Lower lobe of right lung (tissue), 2 donors: ENCODE measurements at regions not wholly inside any gene's neighbourhood (a gene's known extent, or its start where the extent isn't known, plus 50 kb on each side); places are given as distances from the start of the nearest gene placed in this dataset.

Experiments
- ATAC-seq, 2 donors: fragments of 200-7000 bp; cut with Tn5 transposase; one replicate each; pipeline ENCODE4 v1.9.1; 2020 to 2022; ENCODE audit warnings: mild to moderate bottlenecking in 2 of 2, moderate library complexity in 2 of 2
- DNase-seq: peaks from one replicate; pipeline ENCODE4 v3.0.0-alpha.2; 2020
- H3K27ac ChIP-seq: fragments of 200-600 bp; one replicate; pipeline ENCODE4 v1.8.0; 2022
- H3K27me3 ChIP-seq: fragments of 200-600 bp; one replicate; pipeline ENCODE4 v1.8.0; 2022; ENCODE audit warnings: low read depth
- H3K36me3 ChIP-seq: fragments of 200-600 bp; one replicate; pipeline ENCODE4 v1.8.0; 2022; ENCODE audit warnings: mild to moderate bottlenecking
- H3K4me1 ChIP-seq: fragments of 200-600 bp; one replicate; pipeline ENCODE4 v1.8.0; 2022
- H3K4me3 ChIP-seq: fragments of 200-600 bp; one replicate; pipeline ENCODE4 v1.8.0; 2022; ENCODE audit warnings: mild to moderate bottlenecking
- H3K9me3 ChIP-seq: fragments of 200-600 bp; one replicate; pipeline ENCODE4 v1.8.0; 2022
- intact Hi-C: fragments of 100-400 bp; cut with DNase I; formaldehyde crosslinking; loops from one replicate; pipeline ENCODE4 v1.11.0; 2022
- TF ChIP-seq, protein P1 (sequence below): fragments of 200-600 bp; IDR thresholded peaks from one replicate; pipeline ENCODE4 v1.8.0; 2022; ENCODE audit warnings: antibody characterized with exemption, mild to moderate bottlenecking
- donor health status: DM: no; HTN: yes; CAD: no; lungs with severe emphysema.

DNA sequence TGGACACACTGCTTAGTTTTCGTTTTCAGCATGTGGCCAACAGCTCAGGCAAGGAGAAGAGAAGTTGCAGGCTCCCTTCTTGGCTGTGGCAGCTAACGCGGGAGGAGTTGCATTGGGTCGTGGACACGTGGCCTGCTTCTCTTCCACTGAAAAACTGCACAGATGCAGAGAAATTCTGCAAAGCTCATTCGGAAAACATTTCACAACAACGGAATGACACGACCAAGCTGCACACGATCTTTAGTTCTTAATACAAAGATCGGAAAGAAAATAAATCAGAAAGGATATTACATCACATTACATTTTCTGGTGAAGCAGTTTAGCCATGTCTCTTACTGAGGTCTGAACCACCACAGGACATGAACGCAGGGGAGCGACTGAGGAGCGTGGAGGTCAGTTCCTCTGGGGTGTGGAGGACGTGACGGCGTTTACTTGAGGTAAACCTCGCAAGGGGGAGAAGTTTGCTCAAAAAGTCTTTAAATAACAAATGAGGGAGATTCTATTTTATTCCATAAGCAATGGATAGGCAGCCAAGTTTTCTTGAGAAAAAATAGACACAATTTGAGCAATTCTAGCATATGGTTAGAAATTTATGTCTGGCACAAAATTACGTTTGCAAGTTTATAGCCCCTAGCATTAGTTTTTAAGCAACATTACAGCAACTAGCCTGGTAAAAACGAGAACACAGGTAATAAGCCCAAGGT is 178.3 kb downstream of the THBS2 start:
- Histone ChIP-seq H3K27ac (peak overlapping the region; percentile 59), H3K4me1 (no peaks in the 10 kb centered on the region), H3K9me3 (no peaks in the 10 kb centered on the region), H3K4me3 (no peak overlapping the region), H3K36me3 (no peaks in the 10 kb centered on the region), H3K27me3 (no peaks in the 10 kb centered on the region)
- ATAC-seq (peak; percentile 36 to 70), DNase-seq (no peak)
- TF ChIP-seq, protein P1, sequence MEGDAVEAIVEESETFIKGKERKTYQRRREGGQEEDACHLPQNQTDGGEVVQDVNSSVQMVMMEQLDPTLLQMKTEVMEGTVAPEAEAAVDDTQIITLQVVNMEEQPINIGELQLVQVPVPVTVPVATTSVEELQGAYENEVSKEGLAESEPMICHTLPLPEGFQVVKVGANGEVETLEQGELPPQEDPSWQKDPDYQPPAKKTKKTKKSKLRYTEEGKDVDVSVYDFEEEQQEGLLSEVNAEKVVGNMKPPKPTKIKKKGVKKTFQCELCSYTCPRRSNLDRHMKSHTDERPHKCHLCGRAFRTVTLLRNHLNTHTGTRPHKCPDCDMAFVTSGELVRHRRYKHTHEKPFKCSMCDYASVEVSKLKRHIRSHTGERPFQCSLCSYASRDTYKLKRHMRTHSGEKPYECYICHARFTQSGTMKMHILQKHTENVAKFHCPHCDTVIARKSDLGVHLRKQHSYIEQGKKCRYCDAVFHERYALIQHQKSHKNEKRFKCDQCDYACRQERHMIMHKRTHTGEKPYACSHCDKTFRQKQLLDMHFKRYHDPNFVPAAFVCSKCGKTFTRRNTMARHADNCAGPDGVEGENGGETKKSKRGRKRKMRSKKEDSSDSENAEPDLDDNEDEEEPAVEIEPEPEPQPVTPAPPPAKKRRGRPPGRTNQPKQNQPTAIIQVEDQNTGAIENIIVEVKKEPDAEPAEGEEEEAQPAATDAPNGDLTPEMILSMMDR, result no peak
- intact Hi-C loops, result no loop called here

DNA sequence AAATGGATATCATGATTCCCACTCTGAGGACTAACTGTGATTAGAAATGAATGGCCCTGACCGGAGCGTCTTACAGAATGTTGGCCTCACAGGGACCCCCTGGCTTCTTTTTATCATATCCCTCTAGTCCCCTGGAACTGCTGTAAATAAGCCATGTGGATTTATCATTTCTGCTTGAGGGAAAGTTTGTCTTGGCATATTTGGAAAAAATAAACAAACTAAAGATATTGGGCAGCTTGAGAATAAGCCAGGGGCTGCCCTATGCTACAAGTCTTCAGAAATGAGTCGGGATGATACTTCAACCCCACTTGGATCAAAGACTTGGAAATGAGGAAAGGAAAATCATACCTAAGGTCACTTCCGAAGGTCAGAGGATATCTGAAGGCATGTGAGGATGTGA is 179.1 kb downstream of the THBS2 start:
- Histone ChIP-seq H3K36me3 (no peaks in the 10 kb centered on the region), H3K27me3 (no peaks in the 10 kb centered on the region), H3K27ac (peak overlapping the region; percentile 48), H3K4me1 (no peaks in the 10 kb centered on the region), H3K4me3 (no peak overlapping the region), H3K9me3 (no peaks in the 10 kb centered on the region)
- TF ChIP-seq, protein P1, result no peak
- ATAC-seq, result no peak
- no peak for DNase-seq
- intact Hi-C loops, result no loop called here

DNA sequence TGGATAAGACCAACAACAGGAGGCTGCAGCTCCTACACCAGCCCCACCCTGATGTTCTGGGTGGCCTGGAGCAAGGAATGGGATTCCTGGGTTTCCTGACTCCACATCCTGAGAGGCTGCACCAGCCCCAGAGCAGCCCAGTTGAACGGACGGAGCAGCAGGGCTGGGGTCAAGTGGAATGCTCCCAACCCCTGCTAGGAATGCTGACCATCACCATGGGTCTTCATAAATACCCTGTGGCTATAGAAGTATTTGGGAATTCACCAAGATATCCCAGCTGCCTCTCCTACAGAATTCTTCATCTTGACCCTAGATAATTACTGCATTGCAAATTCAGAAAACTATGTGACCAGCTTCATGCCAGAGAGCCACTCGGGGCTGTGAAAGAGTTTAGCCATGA is 180.3 kb downstream of the THBS2 start:
- intact Hi-C loops, result no loop called here
- no peaks in the 10 kb centered on the region for H3K27me3 ChIP-seq
- H3K4me3 ChIP-seq, result no peak overlapping the region
- no peak for ATAC-seq
- TF ChIP-seq, protein P1, result no peak
- H3K9me3 ChIP-seq, result no peaks in the 10 kb centered on the region
- H3K27ac ChIP-seq, result no peak overlapping the region
- no peaks in the 10 kb centered on the region for H3K4me1 ChIP-seq
- H3K36me3 ChIP-seq, result no peaks in the 10 kb centered on the region
- no peak for DNase-seq

DNA sequence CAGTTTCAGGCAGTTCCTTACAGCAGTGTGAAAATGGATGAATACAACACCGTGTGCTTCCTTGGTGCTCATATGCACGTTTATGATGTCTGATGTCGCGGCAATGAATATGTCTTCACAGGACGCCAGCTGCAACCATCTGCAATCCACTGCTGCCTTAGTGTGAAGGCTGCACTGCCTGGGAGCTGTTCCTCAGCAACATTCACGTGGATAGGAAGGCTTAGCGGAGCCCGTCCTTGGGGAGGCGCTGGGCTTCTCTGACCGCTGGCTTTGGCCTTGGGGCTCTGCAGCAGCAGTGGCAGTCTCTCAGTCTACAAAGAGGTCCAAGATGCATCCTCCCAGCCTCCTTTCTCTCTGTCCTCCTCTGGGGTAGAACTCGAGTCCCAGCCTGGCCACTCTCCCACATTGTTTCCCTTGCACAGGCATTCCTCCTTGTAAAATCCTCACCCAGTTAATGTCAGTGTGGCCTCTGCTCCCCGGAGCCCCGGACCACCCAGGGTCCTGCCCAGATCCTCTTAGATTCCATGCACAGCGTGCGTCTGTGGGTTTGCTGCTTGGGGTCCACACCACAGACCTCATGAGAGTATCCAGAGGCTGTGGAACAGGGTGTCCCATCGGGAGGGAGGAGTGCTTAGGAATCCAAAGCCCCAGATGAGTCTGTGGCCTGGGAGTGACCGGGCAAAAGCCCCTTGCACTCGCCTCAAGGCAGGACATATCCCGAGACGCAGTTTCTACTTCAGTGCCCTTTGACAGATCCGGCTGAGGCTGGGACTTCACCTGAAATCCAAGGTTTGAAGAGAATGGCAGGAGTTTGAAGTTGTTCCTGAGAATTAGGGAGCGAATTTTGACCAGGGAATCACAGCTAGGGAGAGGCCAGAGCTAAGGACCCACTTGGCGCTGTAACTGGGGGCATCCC is 181.3 kb downstream of the THBS2 start:
- no peak for DNase-seq
- TF ChIP-seq, protein P1, result no peak
- Histone ChIP-seq H3K4me1 (no peaks in the 10 kb centered on the region), H3K27ac (no peak overlapping the region), H3K4me3 (no peak overlapping the region), H3K9me3 (no peaks in the 10 kb centered on the region), H3K27me3 (no peaks in the 10 kb centered on the region), H3K36me3 (no peaks in the 10 kb centered on the region)
- peak in 1 of 2 donors; percentile 6 for ATAC-seq
- intact Hi-C loops, result no loop called here

DNA sequence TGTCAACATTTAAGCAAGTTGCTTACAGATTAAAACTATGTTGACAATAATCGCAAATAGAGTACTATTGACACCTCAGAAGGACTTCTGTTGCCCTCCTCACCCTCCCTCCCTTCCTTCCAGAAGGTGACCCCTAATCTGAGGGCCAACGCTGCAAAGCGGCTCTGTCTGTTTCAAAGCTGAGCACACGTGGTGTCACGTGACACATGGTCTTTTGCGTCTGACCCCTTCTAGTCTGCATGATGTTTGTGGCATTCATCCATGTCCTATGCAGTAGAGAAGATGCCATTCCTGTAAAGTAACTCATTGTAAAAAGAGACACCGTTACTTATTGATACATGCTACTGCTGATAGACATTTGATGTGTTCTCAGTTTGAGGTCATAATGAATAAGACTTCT is 182.3 kb downstream of the THBS2 start:
- no peaks in the 10 kb centered on the region for H3K27me3 ChIP-seq
- no peaks in the 10 kb centered on the region for H3K4me1 ChIP-seq
- no peaks in the 10 kb centered on the region for H3K9me3 ChIP-seq
- H3K4me3 ChIP-seq, result no peak overlapping the region
- no peaks in the 10 kb centered on the region for H3K36me3 ChIP-seq
- TF ChIP-seq, protein P1, result no peak
- DNase-seq, result no peak
- no peak for ATAC-seq
- H3K27ac ChIP-seq, result no peak overlapping the region
- intact Hi-C loops, result no loop called here
